ENCODE measurements at regions not wholly inside any gene's neighbourhood (a gene's known extent, or its start where the extent isn't known, plus 50 kb on each side); places are given as distances from the start of the nearest gene placed in this dataset.
A peak's percentile ranks its signal among the peaks of the same experiment; 100 is the strongest.
"Not testable (repeated sequence)": the region's sequence is repeated elsewhere in the genome, so short reads cannot be mapped to it uniquely, and the experiment has no call there.

GRCh38 chr7:113230691-113231090 is 112.3 kb upstream of the SMIM30 start:
- DNase-seq (ENCODE audit: low spot score), result no peak

GRCh38 chr7:113217314-113217713 is 99.0 kb upstream of the SMIM30 start:
- DNase-seq (ENCODE audit: low spot score), result peak; percentile 7

GRCh38 chr7:113216038-113216437 is 97.7 kb upstream of the SMIM30 start:
- DNase-seq (ENCODE audit: low spot score), result no peak

- DNase-seq (ENCODE audit: low spot score), result no peak
Observed at GRCh38 chr7:113209449-113210203, 91.3 kb upstream of the SMIM30 start.

DNA sequence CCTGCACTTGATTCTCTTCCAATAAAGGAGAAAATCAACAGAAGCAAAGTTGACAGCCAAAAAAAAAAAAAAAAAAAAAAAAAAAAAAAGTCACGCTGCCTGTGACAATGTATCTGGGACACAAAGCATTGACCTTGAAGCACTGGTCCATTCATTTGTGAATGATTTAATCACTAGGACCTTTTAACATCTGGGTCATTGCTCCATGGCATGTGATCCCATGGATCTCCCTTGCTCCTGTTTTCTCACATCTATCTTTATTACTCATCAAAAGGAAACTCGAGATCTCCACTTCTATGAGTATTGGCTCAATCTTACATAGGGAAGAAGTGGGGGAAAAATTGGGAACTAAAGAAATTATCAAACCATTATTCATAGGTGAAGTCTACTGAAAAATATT is 89.6 kb upstream of the SMIM30 start:
- DNase-seq (ENCODE audit: low spot score), result no peak

DNA sequence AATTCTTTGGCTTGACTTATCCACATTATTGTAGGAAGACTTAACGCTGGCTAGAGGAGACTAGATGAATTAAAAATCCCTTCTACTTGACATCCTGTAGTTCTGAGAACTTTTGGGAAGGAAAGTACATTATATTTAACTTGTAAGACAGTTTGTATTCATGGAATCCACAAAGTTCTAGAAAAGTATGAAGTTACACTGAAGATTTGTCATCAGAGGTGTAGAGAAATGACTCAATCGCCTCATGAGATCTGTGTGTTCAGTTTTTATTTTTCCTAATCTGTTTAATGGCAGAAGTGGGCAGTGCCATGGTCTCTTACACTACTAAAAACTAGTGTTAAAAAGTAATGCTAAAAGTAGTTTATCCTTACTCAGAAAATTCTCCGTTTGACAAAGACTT is 89.1 kb upstream of the SMIM30 start:
- DNase-seq (ENCODE audit: low spot score), result no peak

GRCh38 chr7:113204415-113204814 is 86.1 kb upstream of the SMIM30 start:
- DNase-seq (ENCODE audit: low spot score), result no peak

GRCh38 chr7:113202284-113202683 is 83.9 kb upstream of the SMIM30 start:
- no peak for DNase-seq (ENCODE audit: low spot score)

GRCh38 chr7:113200281-113200680 is 81.9 kb upstream of the SMIM30 start:
- DNase-seq (ENCODE audit: low spot score), result no peak

DNA sequence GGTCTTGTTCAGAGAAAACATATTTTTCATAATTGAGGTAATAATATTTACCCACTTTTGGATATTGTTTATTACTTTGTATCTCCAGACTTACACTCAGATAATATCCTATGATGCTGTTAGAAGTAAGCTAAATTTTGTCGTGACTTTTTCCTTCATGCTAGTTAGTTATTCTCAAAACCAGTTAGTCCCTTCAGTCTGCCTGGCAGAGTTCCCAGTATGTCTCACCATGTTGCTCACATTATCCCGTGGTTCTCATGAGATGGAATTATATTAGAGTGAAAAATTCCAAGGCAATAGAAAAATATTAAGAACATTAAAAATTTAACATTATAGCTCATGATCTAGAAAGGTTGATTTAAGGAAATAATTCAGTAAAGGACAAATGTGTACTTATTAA is 81.5 kb upstream of the SMIM30 start:
- no peak for DNase-seq (ENCODE audit: low spot score)

- DNase-seq (ENCODE audit: low spot score), result no peak
Observed at GRCh38 chr7:113199136-113199535, 80.8 kb upstream of the SMIM30 start.

DNA sequence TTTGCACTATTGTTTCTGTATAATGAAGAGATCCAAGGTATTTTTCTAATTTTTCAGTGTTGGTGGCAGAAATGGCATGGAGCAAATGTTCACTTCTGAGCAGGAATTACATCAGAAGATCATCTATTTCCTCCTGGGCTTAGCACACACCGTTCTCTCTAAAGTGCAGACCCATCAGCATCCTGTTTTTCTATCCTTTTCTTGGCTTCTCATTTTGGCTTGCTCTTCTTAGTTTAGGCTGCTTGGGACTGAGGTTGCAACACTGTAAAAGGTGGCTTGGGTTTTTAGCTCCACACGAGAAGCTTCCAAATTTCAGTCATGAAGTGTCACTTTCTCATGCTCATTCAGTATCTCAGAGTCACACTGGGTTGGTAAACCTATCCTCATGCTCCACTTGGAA is 79.9 kb upstream of the SMIM30 start:
- DNase-seq (ENCODE audit: low spot score), result no peak

- DNase-seq (ENCODE audit: low spot score), result no peak
Observed at GRCh38 chr7:113197274-113197673, 78.9 kb upstream of the SMIM30 start.

- DNase-seq (ENCODE audit: low spot score), result no peak
Observed at GRCh38 chr7:113188396-113188795, 70.0 kb upstream of the SMIM30 start.

DNA sequence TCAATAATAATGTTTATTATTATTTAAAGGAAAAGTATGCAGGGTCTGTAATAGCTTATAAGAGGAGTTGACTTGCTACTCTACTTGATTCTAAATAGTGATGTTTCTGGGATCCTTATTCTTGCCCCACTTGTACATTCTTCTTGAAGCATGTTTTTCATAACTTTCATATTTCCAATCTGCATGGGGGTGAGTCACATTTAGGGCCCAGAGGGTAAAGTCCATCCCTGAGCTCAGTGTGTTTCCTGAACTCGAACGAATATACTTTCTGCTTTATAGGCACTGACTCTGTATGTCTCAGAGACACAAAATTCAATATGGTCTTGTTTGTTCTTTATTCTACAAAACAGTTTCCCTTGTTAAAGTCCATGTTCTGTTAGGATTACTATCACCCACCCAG is 61.0 kb upstream of the SMIM30 start:
- peak; percentile 23 for DNase-seq (ENCODE audit: low spot score)

- no peak for DNase-seq (ENCODE audit: low spot score)
Observed at GRCh38 chr7:113176836-113177235, 58.5 kb upstream of the SMIM30 start.

DNA sequence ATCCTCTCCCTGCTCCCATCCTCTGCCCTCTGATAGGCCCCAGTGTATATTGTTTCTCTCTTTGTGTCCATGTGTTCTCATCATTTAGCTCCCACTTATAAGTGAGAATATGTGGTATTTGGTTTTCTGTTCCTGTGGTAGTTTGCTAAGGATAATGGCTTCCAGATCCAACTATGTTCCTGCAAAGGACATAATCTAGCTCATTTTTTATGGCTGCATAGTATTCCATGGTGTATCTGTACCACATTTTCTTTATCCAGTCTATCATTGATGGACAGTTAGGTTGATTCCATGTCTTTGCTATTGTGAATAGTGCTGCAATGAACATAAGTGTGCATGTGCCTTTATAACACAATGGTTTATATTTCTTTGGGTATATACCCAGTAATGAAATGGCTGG is 57.8 kb upstream of the SMIM30 start:
- DNase-seq (ENCODE audit: low spot score), result not testable (repeated sequence)

DNA sequence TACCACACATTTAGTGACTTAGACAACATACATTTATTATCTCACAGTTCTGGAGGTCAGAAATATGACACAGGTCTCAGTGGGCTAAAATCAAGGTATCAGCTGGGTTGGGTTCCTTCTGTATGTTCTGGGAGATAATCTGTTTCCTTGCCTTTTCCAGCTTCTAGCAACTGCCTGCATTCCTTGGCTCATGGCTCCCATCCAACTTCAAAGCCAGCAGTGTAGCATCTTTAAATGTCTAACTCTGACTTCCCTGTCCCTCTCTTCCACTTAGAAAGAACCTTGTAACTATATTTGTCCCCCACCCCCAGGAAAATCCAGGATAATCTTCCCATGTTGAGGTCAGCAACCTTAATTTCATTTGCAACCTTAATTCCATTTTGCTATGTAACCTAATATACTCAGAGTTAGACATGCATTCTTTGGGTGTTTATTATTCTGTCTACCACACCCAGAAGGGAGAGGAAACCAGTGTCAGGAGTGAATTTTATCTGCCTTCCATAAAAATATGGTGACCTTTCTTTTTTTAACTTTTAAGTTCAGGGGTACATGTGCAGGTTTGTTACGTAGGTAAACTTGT is 57.3 kb upstream of the SMIM30 start:
- no peak for DNase-seq (ENCODE audit: low spot score)

- DNase-seq (ENCODE audit: low spot score), result no peak
Observed at GRCh38 chr7:113172726-113173125, 54.4 kb upstream of the SMIM30 start.

DNA sequence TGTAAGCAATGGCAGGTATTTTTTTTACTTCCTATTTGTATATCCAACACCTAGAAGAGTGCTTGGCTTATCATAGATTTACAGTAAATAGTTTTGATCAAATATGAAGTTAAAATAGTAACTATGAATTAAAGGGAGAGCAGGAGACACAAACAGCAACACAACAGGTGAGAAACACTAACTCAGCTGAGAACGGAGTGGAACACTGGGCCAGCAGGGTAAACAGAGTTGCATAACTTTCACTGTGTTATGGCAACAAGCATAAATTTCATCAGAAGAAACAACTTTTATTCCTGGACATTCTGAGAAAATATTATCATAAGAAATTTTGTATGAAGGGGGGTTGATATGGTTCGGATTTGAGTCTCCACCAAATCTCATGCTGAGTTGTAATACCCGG is 52.2 kb upstream of the SMIM30 start:
- no peak for DNase-seq (ENCODE audit: low spot score)
